CD4-positive, alpha-beta memory T cell (primary cell): ENCODE measurements at regions not wholly inside any gene's neighbourhood (a gene's known extent, or its start where the extent isn't known, plus 50 kb on each side); places are given as distances from the start of the nearest gene placed in this dataset.
"Not testable (repeated sequence)": the region's sequence is repeated elsewhere in the genome, so short reads cannot be mapped to it uniquely, and the experiment has no call there.

Experiments
- CTCF ChIA-PET: fragments of 350-600 bp; sonication (Branson Sonifier 250); formaldehyde crosslinking; loops from one replicate; lab custom pipeline; 2021; ENCODE audit warnings: inconsistent platforms; ENCODE audit not compliant: partially characterized antibody; lab: Charles Lee
- POLR2A ChIA-PET: fragments of 350-600 bp; sonication (Branson Sonifier 250); formaldehyde crosslinking; loops from one replicate; lab custom pipeline; 2021; ENCODE audit not compliant: partially characterized antibody; lab: Charles Lee
- DNase-seq, 5 donors: peaks; one replicate each; pipeline versions ENCODE4 v3.0.0 to v3.0.0-alpha.2; 2020 to 2022; ENCODE audit warnings: mixed read lengths in 1 of 5
- H3K27ac ChIP-seq: one replicate; pipeline ENCODE4 v1.7.0; 2013; ENCODE audit warnings: low read depth, low read length
- H3K27me3 ChIP-seq: 2 replicates; pipeline ENCODE4 v1.7.0; 2013; ENCODE audit warnings: mild to moderate bottlenecking, low read length, moderate library complexity; ENCODE audit not compliant: insufficient read depth
- H3K36me3 ChIP-seq: 2 replicates; pipeline ENCODE4 v1.7.0; 2013; ENCODE audit warnings: mild to moderate bottlenecking, low read length, moderate library complexity; ENCODE audit not compliant: insufficient read depth
- H3K4me1 ChIP-seq: 2 replicates; pipeline ENCODE4 v1.7.0; 2013; ENCODE audit warnings: mild to moderate bottlenecking, low read length, moderate library complexity; ENCODE audit not compliant: insufficient read depth
- H3K4me3 ChIP-seq, 2 donors: one replicate each; pipeline ENCODE4 v1.7.0; 2013; ENCODE audit warnings: low read length in 2 of 2, mild to moderate bottlenecking in 1 of 2
- H3K9me3 ChIP-seq, 2 donors: one replicate each; pipeline ENCODE4 v1.7.0; 2013; ENCODE audit warnings: low read length in 2 of 2, control low read depth in 1 of 2; ENCODE audit not compliant: control insufficient read depth in 1 of 2
- H3K27ac Mint-ChIP-seq, 7 donors: one replicate each; pipeline ENCODE4 v1.8.0; 2020 to 2021; ENCODE audit warnings: mixed read lengths in 7 of 7, mild to moderate bottlenecking in 6 of 7, inconsistent platforms in 3 of 7, moderate library complexity in 3 of 7
- H3K27me3 Mint-ChIP-seq, 2 donors: one replicate each; pipeline ENCODE4 v1.8.0; 2020 to 2021; ENCODE audit warnings: mixed read lengths in 2 of 2
- H3K36me3 Mint-ChIP-seq, 2 donors: one replicate each; pipeline ENCODE4 v1.8.0; 2020 to 2021; ENCODE audit warnings: mixed read lengths in 2 of 2, inconsistent platforms in 1 of 2, mild to moderate bottlenecking in 1 of 2
- H3K4me1 Mint-ChIP-seq, 4 donors: one replicate each; pipeline ENCODE4 v1.8.0; 2020 to 2021; ENCODE audit warnings: mixed read lengths in 4 of 4, mild to moderate bottlenecking in 1 of 4
- H3K4me3 Mint-ChIP-seq, 8 donors: one replicate each; pipeline ENCODE4 v1.8.0; 2020 to 2021; ENCODE audit warnings: mixed read lengths in 8 of 8, mild to moderate bottlenecking in 7 of 8, moderate library complexity in 6 of 8, inconsistent platforms in 3 of 8
- H3K9me3 Mint-ChIP-seq, 8 donors: one replicate each; pipeline ENCODE4 v1.8.0; 2020 to 2021; ENCODE audit warnings: mixed read lengths in 8 of 8, mild to moderate bottlenecking in 5 of 8, inconsistent platforms in 3 of 8, moderate library complexity in 1 of 8
- intact Hi-C: fragments of 100-400 bp; cut with micrococcal nuclease; formaldehyde crosslinking; loops from one replicate; pipeline ENCODE4 v1.15.1; 2023

DNA sequence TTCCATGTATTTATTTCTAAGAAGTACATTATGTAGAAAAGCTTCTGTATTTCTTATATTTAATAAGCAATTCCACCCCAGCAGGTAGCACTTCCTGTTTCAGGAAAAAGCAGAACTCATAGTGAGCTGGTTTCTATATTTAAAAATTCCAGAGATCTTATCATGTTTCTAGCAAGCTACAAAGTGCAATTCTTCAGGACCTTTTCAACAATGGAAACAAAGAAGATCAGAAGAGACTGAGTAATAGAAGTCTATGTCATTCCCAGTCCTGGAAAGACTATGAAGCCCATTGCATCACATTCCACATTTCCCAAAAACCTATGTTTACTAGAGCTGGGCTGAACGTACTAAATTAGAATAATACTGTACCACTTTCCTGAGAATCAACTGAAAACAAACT, 302.6 kb upstream of the NRSN1 start:
- H3K4me3 Mint-ChIP-seq: no peak overlapping the region
- H3K27me3 ChIP-seq: no peaks in the 10 kb centered on the region
- H3K4me3 ChIP-seq: no peak overlapping the region
- ChIA-PET POLR2A (no interaction called here), CTCF (no interaction called here)
- H3K4me1 ChIP-seq: no peaks in the 10 kb centered on the region
- H3K4me1 Mint-ChIP-seq: no peaks in the 10 kb centered on the region
- intact Hi-C loops: no loop called here
- no peaks in the 10 kb centered on the region for H3K9me3 ChIP-seq
- peaks cover 2 to 11% (median 3%) of the 10 kb centered on the region in 8 donors for H3K9me3 Mint-ChIP-seq
- H3K27ac ChIP-seq: no peak overlapping the region
- H3K36me3 Mint-ChIP-seq: no peaks in the 10 kb centered on the region
- DNase-seq: no peak
- H3K27ac Mint-ChIP-seq: no peak overlapping the region
- no peaks in the 10 kb centered on the region for H3K27me3 Mint-ChIP-seq
- H3K36me3 ChIP-seq: no peaks in the 10 kb centered on the region

DNA sequence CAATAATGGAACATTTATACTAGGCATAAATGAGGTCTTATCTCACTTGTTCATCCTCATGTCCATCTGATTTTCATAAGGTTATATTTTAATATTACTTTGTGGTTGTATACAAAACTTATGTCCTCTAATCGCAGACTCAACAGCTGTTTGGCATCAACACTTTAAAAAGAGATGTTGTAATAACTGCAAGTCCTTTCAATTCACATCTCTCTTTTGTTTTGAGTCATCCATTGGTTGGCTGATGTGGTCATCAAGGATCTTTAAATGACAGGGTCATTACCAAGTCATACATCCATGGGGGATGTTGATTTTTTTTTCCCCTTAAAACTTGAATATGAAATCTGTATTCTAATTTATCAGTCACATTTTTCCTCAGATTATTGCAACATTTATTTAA, 299.4 kb upstream of the NRSN1 start:
- H3K27me3 Mint-ChIP-seq: no peaks in the 10 kb centered on the region
- H3K4me3 ChIP-seq: no peak overlapping the region
- DNase-seq: no peak
- no peaks in the 10 kb centered on the region for H3K27me3 ChIP-seq
- peaks cover 0 to 9% (median 5%) of the 10 kb centered on the region in 8 donors for H3K9me3 Mint-ChIP-seq
- H3K4me1 ChIP-seq: no peaks in the 10 kb centered on the region
- H3K4me3 Mint-ChIP-seq: no peak overlapping the region
- H3K9me3 ChIP-seq: no peaks in the 10 kb centered on the region
- no peaks in the 10 kb centered on the region for H3K36me3 ChIP-seq
- CTCF ChIA-PET: no interaction called here
- no peak overlapping the region for H3K27ac ChIP-seq
- POLR2A ChIA-PET: no interaction called here
- no peaks in the 10 kb centered on the region for H3K36me3 Mint-ChIP-seq
- intact Hi-C loops: no loop called here
- H3K27ac Mint-ChIP-seq: no peak overlapping the region
- no peaks in the 10 kb centered on the region for H3K4me1 Mint-ChIP-seq

DNA sequence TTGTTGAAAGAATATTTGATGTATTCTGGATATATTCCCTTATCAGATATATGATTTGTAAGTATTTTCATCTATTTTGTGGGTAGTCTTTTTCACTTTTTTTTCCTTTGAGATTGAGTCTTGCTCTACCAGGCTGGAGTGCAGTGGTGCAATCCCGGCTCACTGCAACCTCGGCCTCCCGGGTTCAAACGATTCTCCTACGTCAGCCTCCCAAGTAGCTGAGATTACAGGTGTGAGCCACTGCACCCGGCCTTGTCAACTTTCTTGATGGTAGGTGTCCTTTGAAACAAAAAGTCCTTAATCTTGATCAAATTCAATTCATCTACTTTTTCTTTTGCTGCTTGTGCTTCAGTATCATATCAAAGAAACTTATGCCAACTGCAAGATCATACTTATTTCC, 297.2 kb upstream of the NRSN1 start:
- no peaks in the 10 kb centered on the region for H3K27me3 ChIP-seq

DNA sequence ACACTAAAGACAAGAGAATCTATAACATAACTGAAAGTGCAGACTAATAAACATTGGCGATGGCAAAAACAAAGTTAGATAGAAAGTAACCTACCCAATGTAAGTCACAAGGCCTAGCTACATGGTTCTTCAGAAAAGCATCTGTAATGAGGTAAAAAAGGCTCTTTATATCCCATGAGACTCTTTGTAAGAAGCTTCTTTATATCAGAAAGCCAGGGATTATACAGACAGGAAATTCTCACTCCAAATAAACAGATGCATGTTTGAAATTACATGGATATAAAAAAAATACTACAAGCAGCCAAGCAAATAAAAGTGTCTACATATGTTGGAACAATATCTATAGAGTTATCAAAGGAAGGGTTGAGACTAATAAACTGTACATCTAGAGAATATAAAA, 284.9 kb upstream of the NRSN1 start:
- H3K9me3 ChIP-seq: no peaks in the 10 kb centered on the region
- no peak overlapping the region for H3K4me3 Mint-ChIP-seq
- no peaks in the 10 kb centered on the region for H3K4me1 Mint-ChIP-seq
- intact Hi-C loops: no loop called here
- no peaks in the 10 kb centered on the region for H3K4me1 ChIP-seq
- H3K36me3 ChIP-seq: no peaks in the 10 kb centered on the region
- DNase-seq: no peak
- no peak overlapping the region for H3K27ac Mint-ChIP-seq
- no peak overlapping the region for H3K27ac ChIP-seq
- ChIA-PET CTCF (no interaction called here), POLR2A (no interaction called here)
- H3K9me3 Mint-ChIP-seq: peaks cover 0 to 4% (median 0%) of the 10 kb centered on the region in 8 donors
- H3K27me3 ChIP-seq: no peaks in the 10 kb centered on the region
- H3K4me3 ChIP-seq: no peak overlapping the region
- no peaks in the 10 kb centered on the region for H3K36me3 Mint-ChIP-seq
- no peaks in the 10 kb centered on the region for H3K27me3 Mint-ChIP-seq

More for the DNA sequence above, 297.2 kb upstream of the NRSN1 start:
- POLR2A ChIA-PET: no interaction called here
- H3K9me3 Mint-ChIP-seq: peaks cover 0 to 18% (median 6%) of the 10 kb centered on the region in 8 donors
- no peak overlapping the region for H3K27ac ChIP-seq
- DNase-seq: no peak
- H3K27ac Mint-ChIP-seq: no peak overlapping the region
- no peaks in the 10 kb centered on the region for H3K9me3 ChIP-seq
- no peaks in the 10 kb centered on the region for H3K36me3 Mint-ChIP-seq
- H3K36me3 ChIP-seq: no peaks in the 10 kb centered on the region
- no peak overlapping the region for H3K4me3 ChIP-seq
- H3K4me1 Mint-ChIP-seq: no peaks in the 10 kb centered on the region
- CTCF ChIA-PET: no interaction called here
- intact Hi-C loops: no loop called here
- no peak overlapping the region for H3K4me3 Mint-ChIP-seq
- no peaks in the 10 kb centered on the region for H3K4me1 ChIP-seq
- no peaks in the 10 kb centered on the region for H3K27me3 Mint-ChIP-seq

DNA sequence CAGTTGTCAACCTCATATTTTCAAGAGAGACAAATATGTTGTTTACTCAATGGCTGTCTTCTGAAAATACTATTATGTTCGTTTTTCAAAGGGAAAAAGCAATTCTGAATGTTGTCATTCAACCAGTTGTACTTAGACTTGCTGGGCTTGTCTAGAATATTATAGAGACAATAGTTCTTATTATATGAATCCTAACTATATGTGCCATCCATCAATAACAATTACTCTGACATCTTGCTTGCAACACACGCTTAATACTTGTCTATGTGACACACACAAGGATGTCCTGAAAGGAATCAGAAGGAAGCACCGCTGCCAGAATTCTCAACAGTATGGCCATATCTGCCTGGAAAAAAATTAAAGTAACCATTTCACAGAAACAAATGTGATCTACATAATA, 283.3 kb upstream of the NRSN1 start:
- POLR2A ChIA-PET: no interaction called here
- H3K36me3 ChIP-seq: no peaks in the 10 kb centered on the region
- H3K27ac ChIP-seq: no peak overlapping the region
- CTCF ChIA-PET: no interaction called here
- Mint-ChIP-seq H3K4me3 (no peak overlapping the region), H3K9me3 (peaks cover 0 to 4% (median 0%) of the 10 kb centered on the region in 8 donors), H3K36me3 (no peaks in the 10 kb centered on the region), H3K27ac (no peak overlapping the region), H3K4me1 (no peaks in the 10 kb centered on the region), H3K27me3 (no peaks in the 10 kb centered on the region)
- no peaks in the 10 kb centered on the region for H3K9me3 ChIP-seq
- no peaks in the 10 kb centered on the region for H3K4me1 ChIP-seq
- no peak for DNase-seq
- H3K4me3 ChIP-seq: no peak overlapping the region
- intact Hi-C loops: no loop called here
- no peaks in the 10 kb centered on the region for H3K27me3 ChIP-seq

DNA sequence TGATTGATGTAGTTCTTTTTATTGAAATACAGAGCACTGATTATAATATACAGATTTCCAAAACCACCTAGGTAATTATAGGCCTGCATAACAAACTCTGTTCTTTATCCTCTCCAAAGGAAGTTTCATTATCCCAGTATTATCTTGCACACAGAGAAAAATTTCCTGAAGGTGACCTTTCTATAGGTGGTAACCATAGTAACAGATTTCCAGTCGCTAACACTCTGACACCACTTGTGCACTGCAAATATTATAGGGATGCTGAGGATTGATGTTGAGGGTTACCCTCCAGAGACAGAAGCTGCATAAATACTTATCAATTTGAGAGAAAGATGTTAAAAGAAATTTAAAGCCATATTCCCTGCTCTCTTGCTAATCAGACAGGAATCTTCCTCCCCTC, 274.5 kb upstream of the NRSN1 start:
- Histone ChIP-seq H3K4me1 (no peaks in the 10 kb centered on the region), H3K4me3 (no peak overlapping the region), H3K27me3 (no peaks in the 10 kb centered on the region), H3K36me3 (no peaks in the 10 kb centered on the region), H3K9me3 (no peaks in the 10 kb centered on the region), H3K27ac (no peak overlapping the region)
- intact Hi-C loops: no loop called here
- no peak overlapping the region for H3K4me3 Mint-ChIP-seq
- ChIA-PET CTCF (no interaction called here), POLR2A (no interaction called here)
- DNase-seq: no peak
- no peaks in the 10 kb centered on the region for H3K27me3 Mint-ChIP-seq
- H3K36me3 Mint-ChIP-seq: no peaks in the 10 kb centered on the region
- H3K9me3 Mint-ChIP-seq: peaks cover 0 to 6% (median 0%) of the 10 kb centered on the region in 8 donors
- H3K4me1 Mint-ChIP-seq: no peaks in the 10 kb centered on the region
- H3K27ac Mint-ChIP-seq: no peak overlapping the region

DNA sequence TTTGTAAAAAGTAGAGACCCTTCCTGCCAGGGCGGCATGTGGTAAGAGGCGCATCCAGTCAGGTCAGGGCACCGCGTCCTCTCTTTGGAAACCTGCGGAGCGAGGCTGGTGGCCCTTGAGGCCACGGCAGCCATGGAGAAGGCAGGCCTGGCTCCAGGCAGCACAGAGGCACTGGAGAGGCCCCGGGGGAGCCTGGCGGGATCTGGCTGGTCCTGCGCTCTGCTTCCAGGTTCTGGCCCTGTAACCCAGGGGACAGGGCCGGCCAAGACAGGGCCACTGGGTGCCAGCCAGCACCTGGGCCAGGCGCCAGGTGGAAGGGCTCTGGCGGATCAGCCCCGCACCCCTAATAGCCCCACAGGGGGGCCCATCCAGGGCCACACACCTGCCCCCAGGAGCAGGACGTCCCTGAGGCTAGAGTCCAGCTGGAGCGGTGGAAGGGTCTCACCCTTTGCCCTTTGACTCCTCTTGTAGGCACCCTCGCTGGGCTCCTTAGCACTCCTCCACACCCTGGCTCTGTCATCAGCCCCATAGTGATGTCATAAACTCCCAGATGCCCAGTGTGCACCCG, 272.4 kb upstream of the NRSN1 start:
- H3K4me3 ChIP-seq, H3K9me3 ChIP-seq, H3K4me1 Mint-ChIP-seq, intact Hi-C loops, H3K36me3 ChIP-seq, POLR2A ChIA-PET, H3K4me3 Mint-ChIP-seq, H3K36me3 Mint-ChIP-seq, H3K27me3 ChIP-seq, H3K27me3 Mint-ChIP-seq, H3K4me1 ChIP-seq, H3K27ac Mint-ChIP-seq, H3K9me3 Mint-ChIP-seq, CTCF ChIA-PET, H3K27ac ChIP-seq, DNase-seq: not testable (repeated sequence)

DNA sequence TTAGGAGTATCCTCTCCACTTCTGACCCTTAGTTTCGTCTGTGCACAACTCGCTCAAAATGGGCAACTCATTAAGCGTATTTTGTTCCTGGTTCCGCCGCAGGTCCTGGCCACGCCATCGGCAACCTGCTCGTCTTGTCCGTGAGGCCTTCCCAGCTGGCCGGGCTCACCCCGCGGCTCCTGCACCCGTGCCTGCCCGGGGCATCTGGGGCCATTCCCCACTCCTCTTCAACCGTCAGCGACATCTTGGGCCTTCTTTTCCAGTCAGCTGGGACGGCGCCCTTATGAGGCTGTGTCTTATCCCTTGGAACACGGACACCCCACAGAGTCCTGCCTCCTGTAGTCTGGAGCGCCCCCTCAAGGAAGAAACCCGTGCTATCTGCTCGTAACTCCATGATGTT, 271.9 kb upstream of the NRSN1 start:
- H3K27me3 ChIP-seq, H3K27me3 Mint-ChIP-seq, H3K27ac ChIP-seq, H3K4me3 ChIP-seq, H3K9me3 Mint-ChIP-seq, H3K4me1 ChIP-seq, H3K27ac Mint-ChIP-seq, intact Hi-C loops, H3K9me3 ChIP-seq, CTCF ChIA-PET, H3K4me1 Mint-ChIP-seq, H3K4me3 Mint-ChIP-seq, POLR2A ChIA-PET, DNase-seq, H3K36me3 ChIP-seq, H3K36me3 Mint-ChIP-seq: not testable (repeated sequence)
